ENCODE measurements at regions not wholly inside any gene's neighbourhood (a gene's known extent, or its start where the extent isn't known, plus 50 kb on each side); places are given as distances from the start of the nearest gene placed in this dataset.

- DNase-seq (ENCODE audit: low spot score): no peak
- no peak for TF ChIP-seq CTCF (IDR thresholded peaks at IDR 0.05; ENCODE audit: extremely low read depth, missing control alignments)
Observed at GRCh38 chr17:33401249-33401648, 108.2 kb upstream of the ASIC2 start.

- DNase-seq (ENCODE audit: low spot score): no peak
- no peak for TF ChIP-seq CTCF (IDR thresholded peaks at IDR 0.05; ENCODE audit: extremely low read depth, missing control alignments)
Observed at GRCh38 chr17:33403194-33403593, 110.1 kb upstream of the ASIC2 start.

GRCh38 chr17:33404070-33404819, 111.2 kb upstream of the ASIC2 start:
- DNase-seq (ENCODE audit: low spot score): no peak
- TF ChIP-seq CTCF (IDR thresholded peaks at IDR 0.05; ENCODE audit: extremely low read depth, missing control alignments): no peak

GRCh38 chr17:33416131-33416530, 123.0 kb upstream of the ASIC2 start:
- no peak for TF ChIP-seq CTCF (IDR thresholded peaks at IDR 0.05; ENCODE audit: extremely low read depth, missing control alignments)
- no peak for DNase-seq (ENCODE audit: low spot score)

GRCh38 chr17:33421933-33422332, 128.8 kb upstream of the ASIC2 start:
- TF ChIP-seq CTCF (IDR thresholded peaks at IDR 0.05; ENCODE audit: extremely low read depth, missing control alignments): no peak
- no peak for DNase-seq (ENCODE audit: low spot score)

- DNase-seq (ENCODE audit: low spot score): no peak
- no peak for TF ChIP-seq CTCF (IDR thresholded peaks at IDR 0.05; ENCODE audit: extremely low read depth, missing control alignments)
Observed at GRCh38 chr17:33433581-33433980, 140.5 kb upstream of the ASIC2 start.

- DNase-seq (ENCODE audit: low spot score): no peak
- no peak for TF ChIP-seq CTCF (IDR thresholded peaks at IDR 0.05; ENCODE audit: extremely low read depth, missing control alignments)
Observed at GRCh38 chr17:33434841-33435240, 141.7 kb upstream of the ASIC2 start.
